ENCODE measurements at regions not wholly inside any gene's neighbourhood (a gene's known extent, or its start where the extent isn't known, plus 50 kb on each side); places are given as distances from the start of the nearest gene placed in this dataset.

DNA sequence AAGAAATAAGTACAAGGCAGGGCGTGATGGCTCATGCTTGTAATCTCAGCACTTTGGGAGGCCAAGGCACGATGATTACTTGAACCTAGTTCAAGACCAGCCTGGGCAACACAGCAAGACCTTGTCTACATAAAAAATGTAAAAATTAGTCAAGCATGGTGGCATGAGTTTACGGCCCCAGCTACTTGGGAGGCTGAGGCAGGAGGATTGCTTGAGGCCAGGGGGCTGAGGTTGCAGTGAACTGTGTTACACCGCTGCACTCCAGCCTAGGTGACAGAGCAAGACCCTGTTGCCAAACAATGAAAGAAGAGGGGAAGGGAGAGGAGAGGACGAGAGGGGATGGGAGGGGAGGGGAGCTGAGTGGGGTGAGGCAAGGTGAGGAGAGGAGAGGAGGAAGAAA is 152.7 kb upstream of the PRICKLE2 start:
- H3K4me1 ChIP-seq = no peaks in the 10 kb centered on the region
- TF ChIP-seq, protein P1, sequence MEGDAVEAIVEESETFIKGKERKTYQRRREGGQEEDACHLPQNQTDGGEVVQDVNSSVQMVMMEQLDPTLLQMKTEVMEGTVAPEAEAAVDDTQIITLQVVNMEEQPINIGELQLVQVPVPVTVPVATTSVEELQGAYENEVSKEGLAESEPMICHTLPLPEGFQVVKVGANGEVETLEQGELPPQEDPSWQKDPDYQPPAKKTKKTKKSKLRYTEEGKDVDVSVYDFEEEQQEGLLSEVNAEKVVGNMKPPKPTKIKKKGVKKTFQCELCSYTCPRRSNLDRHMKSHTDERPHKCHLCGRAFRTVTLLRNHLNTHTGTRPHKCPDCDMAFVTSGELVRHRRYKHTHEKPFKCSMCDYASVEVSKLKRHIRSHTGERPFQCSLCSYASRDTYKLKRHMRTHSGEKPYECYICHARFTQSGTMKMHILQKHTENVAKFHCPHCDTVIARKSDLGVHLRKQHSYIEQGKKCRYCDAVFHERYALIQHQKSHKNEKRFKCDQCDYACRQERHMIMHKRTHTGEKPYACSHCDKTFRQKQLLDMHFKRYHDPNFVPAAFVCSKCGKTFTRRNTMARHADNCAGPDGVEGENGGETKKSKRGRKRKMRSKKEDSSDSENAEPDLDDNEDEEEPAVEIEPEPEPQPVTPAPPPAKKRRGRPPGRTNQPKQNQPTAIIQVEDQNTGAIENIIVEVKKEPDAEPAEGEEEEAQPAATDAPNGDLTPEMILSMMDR (IDR thresholded peaks at IDR 0.05) = no peak
- H3K27me3 ChIP-seq (ENCODE audit: control insufficient read depth, insufficient read depth, low read length) = no peaks in the 10 kb centered on the region
- H3K36me3 ChIP-seq (ENCODE audit: control insufficient read depth, insufficient read depth, low read length) = no peaks in the 10 kb centered on the region
- no peaks in the 10 kb centered on the region for H3K79me2 ChIP-seq
- no peak overlapping the region for H2AFZ ChIP-seq
- H3K9ac ChIP-seq = no peak overlapping the region
- no peak overlapping the region for H3K4me2 ChIP-seq (ENCODE audit: low read length)
- no peaks in the 10 kb centered on the region for H3K9me3 ChIP-seq (ENCODE audit: control insufficient read depth, low read length)
- no peak overlapping the region for H3K4me3 ChIP-seq (ENCODE audit: low read depth, low read length)
- H3K27ac ChIP-seq = no peak overlapping the region

DNA sequence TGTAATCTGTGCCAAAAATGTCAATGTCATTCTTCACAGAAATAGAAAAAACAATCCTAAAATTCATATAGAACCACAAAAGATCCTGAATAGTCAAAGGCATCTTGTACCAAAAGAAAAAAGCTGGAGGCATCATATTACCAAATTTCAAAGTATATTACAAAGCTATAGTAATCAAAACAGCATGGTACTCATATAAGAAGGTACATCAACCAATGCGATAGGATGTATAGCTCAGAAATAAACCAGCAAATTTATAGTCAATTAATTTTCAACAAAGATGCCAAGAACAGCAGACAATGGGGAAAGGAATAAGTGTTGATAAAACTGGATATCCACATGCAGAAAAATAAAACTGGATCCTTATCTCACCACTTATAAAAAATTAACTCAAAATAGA is 150.5 kb upstream of the PRICKLE2 start:
- no peak overlapping the region for H2AFZ ChIP-seq
- no peaks in the 10 kb centered on the region for H3K4me1 ChIP-seq
- no peak overlapping the region for H3K27ac ChIP-seq
- TF ChIP-seq, protein P1 (IDR thresholded peaks at IDR 0.05) = no peak
- no peaks in the 10 kb centered on the region for H3K36me3 ChIP-seq (ENCODE audit: control insufficient read depth, insufficient read depth, low read length)
- H3K79me2 ChIP-seq = no peaks in the 10 kb centered on the region
- no peaks in the 10 kb centered on the region for H3K9me3 ChIP-seq (ENCODE audit: control insufficient read depth, low read length)
- H3K4me2 ChIP-seq (ENCODE audit: low read length) = no peak overlapping the region
- H3K4me3 ChIP-seq (ENCODE audit: low read depth, low read length) = no peak overlapping the region
- no peak overlapping the region for H3K9ac ChIP-seq
- no peaks in the 10 kb centered on the region for H3K27me3 ChIP-seq (ENCODE audit: control insufficient read depth, insufficient read depth, low read length)

DNA sequence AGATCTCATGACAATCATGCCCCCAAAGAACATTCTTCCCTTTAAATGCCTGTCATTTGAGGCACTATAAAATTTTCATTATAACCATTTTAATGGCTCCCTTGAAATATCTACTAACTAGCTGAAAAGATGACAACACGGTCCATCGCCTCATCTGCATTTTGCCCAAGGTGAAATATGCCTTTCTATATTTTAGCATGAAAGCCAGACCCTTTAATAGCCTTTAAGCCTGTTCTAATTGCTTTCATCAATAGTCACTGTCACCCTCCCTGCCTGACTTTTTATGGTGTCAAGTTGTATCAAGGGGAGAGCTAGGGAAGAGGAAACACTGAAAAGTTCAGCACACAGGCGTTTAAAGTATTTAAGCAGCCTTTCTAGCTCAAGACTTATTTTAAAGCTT is 144.1 kb upstream of the PRICKLE2 start:
- Histone ChIP-seq H3K9me3 (ENCODE audit: control insufficient read depth, low read length) (no peaks in the 10 kb centered on the region), H3K9ac (no peak overlapping the region), H3K27me3 (ENCODE audit: control insufficient read depth, insufficient read depth, low read length) (no peaks in the 10 kb centered on the region), H3K4me1 (no peaks in the 10 kb centered on the region), H3K36me3 (ENCODE audit: control insufficient read depth, insufficient read depth, low read length) (no peaks in the 10 kb centered on the region), H2AFZ (no peak overlapping the region), H3K79me2 (no peaks in the 10 kb centered on the region), H3K27ac (no peak overlapping the region), H3K4me3 (ENCODE audit: low read depth, low read length) (no peak overlapping the region), H3K4me2 (ENCODE audit: low read length) (no peak overlapping the region)
- TF ChIP-seq, protein P1 (IDR thresholded peaks at IDR 0.05) = no peak

DNA sequence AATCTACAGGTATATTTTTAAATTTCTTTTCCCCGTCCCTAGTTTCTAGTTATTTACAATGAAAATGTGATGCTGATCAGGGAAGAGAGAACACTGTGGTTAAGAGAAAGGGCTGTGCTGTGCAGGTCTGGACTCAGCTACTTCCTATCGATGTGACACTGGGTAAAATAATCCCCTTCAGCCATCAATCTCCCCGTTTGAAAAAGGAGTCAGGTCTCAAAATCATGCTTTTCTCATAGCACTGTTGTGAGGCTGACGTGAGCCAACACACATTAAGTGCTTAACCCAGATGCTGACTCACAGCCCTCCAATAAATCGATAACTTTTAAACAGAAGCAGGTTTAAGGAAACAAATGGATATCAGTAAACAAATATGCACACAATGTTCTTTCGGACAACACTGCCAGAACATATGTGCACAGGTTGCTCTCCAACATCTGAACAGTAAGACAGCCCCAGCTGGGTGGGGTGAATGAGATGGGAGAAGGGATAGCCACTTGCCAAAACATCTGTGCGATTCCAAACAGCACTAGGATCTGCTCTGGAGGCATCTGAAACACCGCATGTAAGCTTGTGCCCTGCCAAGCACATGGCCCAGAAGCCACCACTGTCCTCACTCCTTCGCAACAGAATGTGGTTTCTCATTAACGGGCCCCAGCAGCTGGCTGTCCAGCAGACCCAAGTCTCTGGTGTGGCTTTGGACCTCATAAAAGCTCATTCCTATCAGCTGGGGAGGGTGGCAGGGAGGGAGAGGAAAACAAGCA is 143.2 kb upstream of the PRICKLE2 start:
- Histone ChIP-seq H3K9me3 (ENCODE audit: control insufficient read depth, low read length) (no peaks in the 10 kb centered on the region), H3K4me1 (no peaks in the 10 kb centered on the region), H2AFZ (no peak overlapping the region), H3K4me2 (ENCODE audit: low read length) (no peak overlapping the region), H3K79me2 (no peaks in the 10 kb centered on the region), H3K4me3 (ENCODE audit: low read depth, low read length) (no peak overlapping the region), H3K36me3 (ENCODE audit: control insufficient read depth, insufficient read depth, low read length) (no peaks in the 10 kb centered on the region), H3K9ac (no peak overlapping the region), H3K27ac (no peak overlapping the region), H3K27me3 (ENCODE audit: control insufficient read depth, insufficient read depth, low read length) (no peaks in the 10 kb centered on the region)
- TF ChIP-seq, protein P1 (IDR thresholded peaks at IDR 0.05) = no peak

DNA sequence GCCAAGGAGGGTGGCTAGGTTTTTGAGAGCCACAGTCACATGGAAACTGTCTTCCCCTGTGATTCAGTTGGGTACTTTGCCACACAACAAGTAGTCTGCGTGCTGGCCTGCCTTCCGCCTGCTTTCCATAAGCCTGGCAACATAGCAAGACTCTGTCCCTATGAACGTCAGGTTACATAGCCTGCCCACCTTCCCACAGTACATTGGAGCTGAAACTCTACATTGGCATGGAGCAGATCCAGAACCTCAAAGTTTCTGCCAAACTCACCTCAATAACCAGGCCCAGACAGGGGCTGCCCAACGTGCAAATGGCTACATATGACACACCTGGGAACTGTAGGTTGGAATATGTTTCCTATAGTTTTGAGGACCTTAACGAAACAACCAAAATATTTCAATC is 140.6 kb upstream of the PRICKLE2 start:
- Histone ChIP-seq H3K4me3 (ENCODE audit: low read depth, low read length) (no peak overlapping the region), H3K79me2 (no peaks in the 10 kb centered on the region), H3K27ac (no peak overlapping the region), H3K27me3 (ENCODE audit: control insufficient read depth, insufficient read depth, low read length) (no peaks in the 10 kb centered on the region), H3K4me1 (no peaks in the 10 kb centered on the region), H3K4me2 (ENCODE audit: low read length) (no peak overlapping the region), H3K9ac (no peak overlapping the region), H3K36me3 (ENCODE audit: control insufficient read depth, insufficient read depth, low read length) (no peaks in the 10 kb centered on the region), H2AFZ (no peak overlapping the region), H3K9me3 (ENCODE audit: control insufficient read depth, low read length) (no peaks in the 10 kb centered on the region)
- TF ChIP-seq, protein P1 (IDR thresholded peaks at IDR 0.05) = no peak
